PC-3 (cell line): ENCODE measurements at regions not wholly inside any gene's neighbourhood (a gene's known extent, or its start where the extent isn't known, plus 50 kb on each side); places are given as distances from the start of the nearest gene placed in this dataset.
"Not testable (repeated sequence)": the region's sequence is repeated elsewhere in the genome, so short reads cannot be mapped to it uniquely, and the experiment has no call there.

ENCODE experiments used
- ATAC-seq: fragments of 200-7000 bp; cut with Tn5 transposase; 2 replicates; pipeline ENCODE4 v1.9.1; 2020; ENCODE audit warnings: mild to moderate bottlenecking, moderate library complexity
- BruUV-seq: library from RNA; stranded (reverse); fragments of 400-500 nt; replicated peaks from 2 replicates; lab custom pipeline; 2021; lab: Mats Ljungman, UMichigan
- CTCF ChIA-PET: fragments of 300-600 bp; sonication (Branson Sonifier 250); formaldehyde crosslinking; loops from one replicate; lab custom pipeline; 2022; ENCODE audit warnings: antibody characterized with exemption; lab: Charles Lee
- POLR2A ChIA-PET: fragments of 300-600 bp; sonication (Branson Sonifier 250); formaldehyde crosslinking; loops from one replicate; lab custom pipeline; 2022; ENCODE audit warnings: antibody characterized with exemption; ENCODE audit not compliant: unreplicated experiment; lab: Charles Lee
- DNase-seq: peaks from one replicate; pipeline ENCODE4 v3.0.0-alpha.2; 2015
- H2AFZ ChIP-seq: fragments of 300-600 bp; sonication (generic); 2 replicates; pipeline ENCODE4 v1.6.0; 2016; ENCODE audit warnings: antibody characterized with exemption, low read length
- H3F3A ChIP-seq: fragments of 300-600 bp; sonication (generic); one replicate; pipeline ENCODE4 v1.6.0; 2017; ENCODE audit warnings: antibody characterized with exemption, low read length, control low read depth, mild to moderate bottlenecking; ENCODE audit not compliant: unreplicated experiment
- H3K27ac ChIP-seq: fragments of 300-600 bp; sonication (generic); 2 replicates; pipeline ENCODE4 v1.5.1; 2016; ENCODE audit warnings: mild to moderate bottlenecking, low read length
- H3K27me3 ChIP-seq: fragments of 300-600 bp; sonication (generic); 2 replicates; pipeline ENCODE4 v1.6.1; 2016; ENCODE audit warnings: low read length, mixed read lengths
- H3K36me3 ChIP-seq: fragments of 300-600 bp; sonication (generic); 2 replicates; pipeline ENCODE4 v1.6.1; 2016; ENCODE audit warnings: low read depth, mixed run types, low read length, mixed read lengths
- H3K4me1 ChIP-seq: fragments of 300-600 bp; sonication (generic); 2 replicates; pipeline ENCODE4 v1.5.1; 2016; ENCODE audit warnings: low read length; ENCODE audit not compliant: insufficient read depth
- H3K4me2 ChIP-seq: fragments of 300-600 bp; sonication (generic); 2 replicates; pipeline ENCODE4 v1.6.0; 2016; ENCODE audit warnings: low read length
- H3K4me3 ChIP-seq: fragments of 300-600 bp; sonication (generic); 2 replicates; pipeline ENCODE4 v1.5.1; 2016; ENCODE audit warnings: mild to moderate bottlenecking, low read length, mixed read lengths
- H3K79me2 ChIP-seq: fragments of 300-600 bp; sonication (generic); 2 replicates; pipeline ENCODE4 v1.6.1; 2017; ENCODE audit warnings: low read length, mixed read lengths
- H3K9ac ChIP-seq: fragments of 300-600 bp; sonication (generic); 2 replicates; pipeline ENCODE4 v1.6.0; 2016; ENCODE audit warnings: mild to moderate bottlenecking, low read length
- H3K9me2 ChIP-seq: fragments of 300-600 bp; sonication (generic); replicated peaks from 2 replicates; pipeline ENCODE4 v1.6.1; 2016; ENCODE audit warnings: mixed run types, low read length, mixed read lengths
- H3K9me3 ChIP-seq: fragments of 300-600 bp; sonication (generic); 2 replicates; pipeline ENCODE4 v1.6.1; 2016; ENCODE audit warnings: low read length, mixed read lengths
- H4K20me1 ChIP-seq: fragments of 300-600 bp; sonication (generic); 2 replicates; pipeline ENCODE4 v1.6.1; 2016; ENCODE audit warnings: low read length, mixed read lengths
- EZH2 ChIP-seq: fragments of 300-600 bp; sonication (generic); IDR thresholded peaks from one replicate; pipeline ENCODE4 v1.6.1; 2017; ENCODE audit warnings: antibody characterized with exemption, mild to moderate bottlenecking, low read length; ENCODE audit not compliant: unreplicated experiment
- EZH2phosphoT487 ChIP-seq: fragments of 300-600 bp; sonication (generic); IDR thresholded peaks from 2 replicates; pipeline ENCODE4 v1.6.1; 2018; ENCODE audit warnings: mild to moderate bottlenecking, antibody characterized with exemption, low read length, borderline replicate concordance
- intact Hi-C: fragments of 100-400 bp; cut with micrococcal nuclease; formaldehyde crosslinking; loops from 2 replicates; pipeline ENCODE4 v1.9.0; 2023
- TF ChIP-seq, protein P1 (sequence below): fragments of 300-600 bp; sonication (generic); conservative IDR thresholded peaks from 2 replicates; pipeline ENCODE4 v1.5.1; 2017; ENCODE audit warnings: antibody characterized with exemption, low read depth, mild to moderate bottlenecking, low read length

DNA sequence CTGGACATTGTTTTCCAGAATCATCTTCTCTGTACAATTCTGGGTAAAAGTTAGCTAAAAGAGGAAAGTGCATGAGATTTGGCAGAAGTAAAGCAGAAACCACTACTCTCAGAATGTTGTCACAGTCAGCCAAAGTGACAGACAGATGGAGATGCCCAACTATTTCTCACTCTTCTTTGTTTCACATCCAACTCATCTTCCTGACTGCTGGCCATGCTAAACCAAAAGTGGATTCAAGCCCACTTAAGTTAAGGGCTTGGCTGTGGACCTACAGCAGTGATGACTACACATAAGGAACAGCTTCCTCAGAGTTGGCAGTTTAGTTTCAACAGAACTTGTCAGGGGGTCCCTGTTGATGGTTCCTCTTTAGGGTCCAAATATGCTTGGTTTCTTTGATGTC, 730.2 kb downstream of the LRRIQ3 start:
- no TSS peak for BruUV-seq
- H3K4me3 ChIP-seq: no peak overlapping the region
- no peaks in the 10 kb centered on the region for H3K9me2 ChIP-seq
- H3F3A ChIP-seq: no peaks in the 10 kb centered on the region
- TF ChIP-seq, protein P1, sequence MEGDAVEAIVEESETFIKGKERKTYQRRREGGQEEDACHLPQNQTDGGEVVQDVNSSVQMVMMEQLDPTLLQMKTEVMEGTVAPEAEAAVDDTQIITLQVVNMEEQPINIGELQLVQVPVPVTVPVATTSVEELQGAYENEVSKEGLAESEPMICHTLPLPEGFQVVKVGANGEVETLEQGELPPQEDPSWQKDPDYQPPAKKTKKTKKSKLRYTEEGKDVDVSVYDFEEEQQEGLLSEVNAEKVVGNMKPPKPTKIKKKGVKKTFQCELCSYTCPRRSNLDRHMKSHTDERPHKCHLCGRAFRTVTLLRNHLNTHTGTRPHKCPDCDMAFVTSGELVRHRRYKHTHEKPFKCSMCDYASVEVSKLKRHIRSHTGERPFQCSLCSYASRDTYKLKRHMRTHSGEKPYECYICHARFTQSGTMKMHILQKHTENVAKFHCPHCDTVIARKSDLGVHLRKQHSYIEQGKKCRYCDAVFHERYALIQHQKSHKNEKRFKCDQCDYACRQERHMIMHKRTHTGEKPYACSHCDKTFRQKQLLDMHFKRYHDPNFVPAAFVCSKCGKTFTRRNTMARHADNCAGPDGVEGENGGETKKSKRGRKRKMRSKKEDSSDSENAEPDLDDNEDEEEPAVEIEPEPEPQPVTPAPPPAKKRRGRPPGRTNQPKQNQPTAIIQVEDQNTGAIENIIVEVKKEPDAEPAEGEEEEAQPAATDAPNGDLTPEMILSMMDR: no peak
- TF ChIP-seq EZH2: no peak
- no peak for TF ChIP-seq EZH2phosphoT487
- no peaks in the 10 kb centered on the region for H3K79me2 ChIP-seq
- ATAC-seq (no peak), DNase-seq (no peak)
- H3K4me1 ChIP-seq: no peaks in the 10 kb centered on the region
- no peaks in the 10 kb centered on the region for H3K27me3 ChIP-seq
- no peak overlapping the region for H2AFZ ChIP-seq
- no peaks in the 10 kb centered on the region for H3K9me3 ChIP-seq
- intact Hi-C loops: no loop called here
- H3K27ac ChIP-seq: no peak overlapping the region
- H3K9ac ChIP-seq: no peak overlapping the region
- no peaks in the 10 kb centered on the region for H3K36me3 ChIP-seq
- no peaks in the 10 kb centered on the region for H4K20me1 ChIP-seq
- ChIA-PET POLR2A (no interaction called here), CTCF (no interaction called here)
- H3K4me2 ChIP-seq: no peak overlapping the region

DNA sequence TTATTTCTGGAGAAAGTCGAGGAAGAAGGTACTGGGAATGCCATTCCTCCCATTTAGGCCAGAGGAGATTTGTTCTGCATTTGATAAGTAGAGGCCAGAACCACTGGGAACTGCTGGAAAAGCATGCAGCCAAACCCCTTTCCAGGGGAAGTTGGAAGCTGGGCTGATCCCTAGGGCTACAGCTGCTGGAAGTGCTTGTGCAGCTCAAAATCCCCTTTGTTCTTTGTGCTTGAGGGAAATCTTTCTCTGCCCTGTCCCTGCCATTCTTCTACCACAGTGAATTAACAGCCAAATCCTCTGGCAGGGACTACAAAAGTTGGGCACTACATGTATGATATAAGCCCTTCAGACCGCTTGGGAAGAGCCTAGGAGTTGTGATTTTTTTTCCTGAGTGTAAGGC, 734.1 kb downstream of the LRRIQ3 start:
- Histone ChIP-seq H3F3A (no peaks in the 10 kb centered on the region), H3K9ac (no peak overlapping the region), H3K27ac (no peak overlapping the region), H3K79me2 (no peaks in the 10 kb centered on the region), H2AFZ (no peak overlapping the region), H3K4me2 (no peak overlapping the region), H3K4me3 (no peak overlapping the region), H3K36me3 (no peaks in the 10 kb centered on the region), H3K4me1 (no peaks in the 10 kb centered on the region), H4K20me1 (no peaks in the 10 kb centered on the region), H3K9me3 (no peaks in the 10 kb centered on the region), H3K27me3 (no peaks in the 10 kb centered on the region), H3K9me2 (no peaks in the 10 kb centered on the region)
- intact Hi-C loops: no loop called here
- ATAC-seq: no peak
- DNase-seq: no peak
- no TSS peak for BruUV-seq
- TF ChIP-seq, protein P1: no peak
- TF ChIP-seq EZH2 (no peak), EZH2phosphoT487 (no peak)
- ChIA-PET POLR2A (no interaction called here), CTCF (no interaction called here)

DNA sequence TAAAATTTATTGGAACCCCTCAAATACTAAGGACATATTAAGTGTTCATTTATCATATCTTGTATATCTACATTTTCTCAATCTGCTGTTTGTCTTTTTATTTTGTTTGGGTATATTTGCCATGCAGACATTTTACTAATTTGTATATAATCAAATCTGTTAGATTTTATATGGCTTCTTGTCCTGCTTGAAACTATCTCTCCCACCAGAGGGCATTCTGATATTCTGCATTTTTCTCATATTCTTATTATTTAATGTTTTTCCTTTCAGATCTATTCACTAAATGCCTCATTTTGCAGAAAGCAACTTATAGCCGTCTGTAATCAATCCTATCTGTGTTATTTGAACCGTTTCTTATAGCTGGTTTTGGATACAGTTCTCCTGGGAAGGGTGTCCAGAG, 745.5 kb downstream of the LRRIQ3 start:
- no peak overlapping the region for H2AFZ ChIP-seq
- no peak overlapping the region for H3K27ac ChIP-seq
- CTCF ChIA-PET: no interaction called here
- H4K20me1 ChIP-seq: no peaks in the 10 kb centered on the region
- ATAC-seq: no peak
- no peak for TF ChIP-seq EZH2phosphoT487
- TF ChIP-seq, protein P1: peak; percentile 60
- H3K9me2 ChIP-seq: no peaks in the 10 kb centered on the region
- H3K9me3 ChIP-seq: no peaks in the 10 kb centered on the region
- POLR2A ChIA-PET: no interaction called here
- no peaks in the 10 kb centered on the region; the same call in 1 of the 2 replicates for H3K27me3 ChIP-seq
- H3K4me2 ChIP-seq: no peak overlapping the region
- no peaks in the 10 kb centered on the region for H3F3A ChIP-seq
- no peaks in the 10 kb centered on the region for H3K4me1 ChIP-seq
- no peaks in the 10 kb centered on the region for H3K36me3 ChIP-seq
- H3K4me3 ChIP-seq: no peak overlapping the region
- H3K9ac ChIP-seq: no peak overlapping the region
- intact Hi-C loops: loop anchor here (1.0 kb wide), 2 partner anchors 183 to 223 kb away; no protein-coding TSS in a partner anchor
- peak; percentile 7 for DNase-seq
- BruUV-seq: no TSS peak
- no peaks in the 10 kb centered on the region for H3K79me2 ChIP-seq

DNA sequence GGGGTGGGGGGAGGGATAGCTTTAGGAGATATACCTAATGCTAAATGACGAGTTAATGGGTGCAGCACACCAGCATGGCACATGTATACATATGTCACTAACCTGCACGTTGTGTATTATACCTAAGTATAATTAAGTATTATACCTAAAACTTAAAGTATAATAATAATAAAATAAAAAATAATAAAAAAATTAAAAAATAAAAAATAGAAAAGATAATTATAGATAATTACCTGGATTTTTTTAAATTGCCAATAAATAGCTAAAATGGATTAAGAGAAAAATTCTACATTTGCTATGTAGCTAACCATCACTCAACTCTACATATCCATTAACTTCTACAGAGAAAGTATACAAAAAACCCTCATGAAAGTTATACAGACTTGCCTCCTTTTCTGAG, 747.3 kb downstream of the LRRIQ3 start:
- H4K20me1 ChIP-seq, H3K9ac ChIP-seq, H3K9me3 ChIP-seq, intact Hi-C loops, H3K27me3 ChIP-seq, H3K9me2 ChIP-seq, BruUV-seq, ATAC-seq, CTCF ChIA-PET, H3K4me3 ChIP-seq, H2AFZ ChIP-seq, H3K79me2 ChIP-seq, H3K27ac ChIP-seq, H3F3A ChIP-seq, POLR2A ChIA-PET, H3K4me1 ChIP-seq, H3K4me2 ChIP-seq, DNase-seq, H3K36me3 ChIP-seq: not testable (repeated sequence)
